ENCODE measurements at regions not wholly inside any gene's neighbourhood (a gene's known extent, or its start where the extent isn't known, plus 50 kb on each side); places are given as distances from the start of the nearest gene placed in this dataset.

- TF ChIP-seq CTCF (IDR thresholded peaks at IDR 0.05) (peak in 3 of 6 experiments; percentile 8 to 21 (median 18)), POLR2A (IDR thresholded peaks at IDR 0.05) (no peak)
Measured at GRCh38 chr2:144890828-144891227, 370.9 kb upstream of the ZEB2 start.
